Suppressor macrophage treated with lipopolysaccharide for 4 hours (primary cell): ENCODE measurements at regions not wholly inside any gene's neighbourhood (a gene's known extent, or its start where the extent isn't known, plus 50 kb on each side); places are given as distances from the start of the nearest gene placed in this dataset.
"Not testable (repeated sequence)": the region's sequence is repeated elsewhere in the genome, so short reads cannot be mapped to it uniquely, and the experiment has no call there.

Experiments used
- DNase-seq: peaks from one replicate; pipeline ENCODE4 v3.0.0-alpha.2; 2020

GRCh38 chr1:222470252-222470805 is 77.6 kb downstream of the HHIPL2 start:
- not testable (repeated sequence) for DNase-seq

GRCh38 chr1:222466150-222466865 is 81.6 kb downstream of the HHIPL2 start:
- no peak for DNase-seq

DNA sequence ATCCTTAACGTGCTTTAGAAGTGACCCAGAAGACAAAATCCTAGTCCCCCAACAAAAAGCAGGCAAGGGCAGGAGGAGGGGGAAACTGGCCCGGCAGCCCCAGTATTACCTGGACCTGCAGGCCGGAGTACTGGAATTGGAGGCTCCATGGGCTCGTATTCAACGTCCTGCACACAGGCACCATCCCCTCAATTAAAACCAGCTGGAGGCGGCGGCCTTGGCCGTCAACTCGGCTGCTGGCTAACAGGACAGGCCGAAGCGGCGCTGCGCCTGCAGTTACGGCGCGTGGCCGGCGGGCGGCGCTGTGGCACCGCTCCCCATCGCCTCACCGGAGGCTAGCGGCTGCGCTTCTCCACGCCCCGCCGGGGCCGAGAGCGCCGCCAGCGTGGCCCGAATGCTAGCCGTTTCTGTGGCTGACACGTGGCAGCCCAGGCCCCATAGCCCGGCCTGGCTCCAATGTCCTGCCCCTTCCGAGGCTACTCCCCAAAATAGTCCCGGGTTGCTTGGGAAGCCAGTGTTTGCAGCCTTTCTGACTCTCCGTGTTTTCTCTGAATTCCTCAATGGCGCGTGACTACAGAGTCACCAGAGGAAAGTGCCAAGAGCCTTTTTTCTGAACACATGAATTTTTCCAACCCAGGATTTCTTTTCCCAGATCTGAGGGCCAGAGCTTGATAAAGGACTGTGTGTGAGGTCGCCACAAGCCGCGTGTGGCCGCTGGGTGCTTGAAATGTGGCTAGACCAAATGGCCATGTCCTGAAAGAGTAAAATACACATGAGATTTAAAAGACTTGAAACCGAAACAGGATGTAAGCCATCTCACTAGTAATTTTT is 82.5 kb downstream of the HHIPL2 start:
- peak; percentile 98 for DNase-seq

- DNase-seq = peak; percentile 86
Observed at GRCh38 chr1:222464841-222465210, 83.1 kb downstream of the HHIPL2 start.

DNA sequence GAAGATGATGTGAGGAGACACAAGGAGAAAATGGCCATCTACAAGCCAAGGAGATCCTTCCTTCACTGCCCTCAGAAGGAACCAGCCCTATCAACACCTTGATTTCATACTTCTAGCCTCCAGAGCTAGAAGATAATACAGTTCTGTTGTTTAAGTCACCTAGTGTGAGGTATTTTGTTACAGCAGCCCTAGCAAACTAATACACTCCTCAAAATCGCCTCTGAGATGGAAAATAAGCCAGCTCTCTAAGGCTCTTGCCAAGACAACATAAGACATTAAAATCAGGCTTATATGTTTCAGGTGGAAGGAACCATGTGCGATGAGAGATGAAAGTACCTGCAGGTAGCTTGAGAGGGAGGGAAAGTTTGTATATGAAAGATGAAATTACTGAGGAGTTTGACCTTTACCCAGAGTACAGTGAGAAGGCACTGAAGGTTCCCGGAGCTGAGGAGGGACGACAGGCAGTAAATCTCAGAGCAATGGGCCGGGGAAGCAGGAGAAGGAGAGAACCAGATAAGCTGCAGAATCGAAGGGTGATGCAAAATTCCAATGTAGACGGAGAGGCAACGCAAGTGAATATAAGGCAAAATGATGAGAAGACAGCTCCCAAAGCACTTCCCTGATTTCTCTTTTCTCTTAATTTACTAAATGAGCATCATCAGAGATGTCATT is 84.7 kb downstream of the HHIPL2 start:
- no peak for DNase-seq

- DNase-seq = no peak
Observed at GRCh38 chr1:222462601-222463000, 85.3 kb downstream of the HHIPL2 start.

- DNase-seq = no peak
Observed at GRCh38 chr1:222461941-222462340, 86.0 kb downstream of the HHIPL2 start.

- no peak for DNase-seq
Observed at GRCh38 chr1:222459652-222460051, 88.3 kb downstream of the HHIPL2 start.

DNA sequence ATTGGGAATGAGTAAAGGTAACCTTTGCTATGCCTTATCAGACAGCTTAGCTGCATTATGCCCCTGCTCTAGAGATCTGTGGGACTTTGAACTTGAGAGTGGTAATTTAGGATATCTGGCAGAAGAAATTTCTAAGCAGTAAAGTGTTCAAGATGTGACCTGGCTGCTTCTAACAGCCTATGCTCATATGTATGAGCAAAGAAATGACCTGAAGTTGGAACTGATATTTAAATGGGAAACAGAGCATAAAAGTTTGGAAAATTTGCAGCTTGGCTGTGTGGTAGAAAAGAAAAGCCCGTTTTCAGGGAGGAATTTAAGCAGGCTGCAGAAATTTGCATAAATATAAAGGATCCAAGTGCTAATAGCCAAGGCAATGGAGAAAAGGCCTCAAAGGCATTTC is 90.4 kb downstream of the HHIPL2 start:
- DNase-seq = no peak

- DNase-seq = no peak
Observed at GRCh38 chr1:222457084-222457483, 90.8 kb downstream of the HHIPL2 start.

- DNase-seq = peak; percentile 82
Observed at GRCh38 chr1:222455188-222455879, 92.6 kb downstream of the HHIPL2 start.

DNA sequence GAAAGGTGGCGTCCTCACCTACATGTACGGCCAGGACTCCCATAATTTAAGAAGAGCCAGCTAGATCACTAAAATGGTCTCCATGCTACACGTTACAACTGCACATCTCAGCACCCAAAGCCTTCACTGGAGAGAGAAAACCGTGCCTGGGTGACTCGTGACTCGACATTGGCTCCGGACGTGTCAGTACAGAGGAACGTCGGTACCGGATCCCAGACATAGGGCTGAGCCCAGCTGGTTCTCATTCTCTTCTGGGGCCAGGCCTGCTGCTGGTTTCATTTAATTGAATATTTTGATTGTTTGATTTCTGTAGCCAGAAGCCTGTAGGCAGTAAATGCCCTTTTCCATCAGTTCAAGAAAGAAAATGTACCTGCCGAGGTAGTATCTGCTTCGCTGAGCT is 93.1 kb downstream of the HHIPL2 start:
- no peak for DNase-seq

- DNase-seq = no peak
Observed at GRCh38 chr1:222454186-222454585, 93.7 kb downstream of the HHIPL2 start.

- no peak for DNase-seq
Observed at GRCh38 chr1:222452031-222452430, 95.9 kb downstream of the HHIPL2 start.

GRCh38 chr1:222443566-222443965 is 104.3 kb downstream of the HHIPL2 start:
- DNase-seq = no peak

DNA sequence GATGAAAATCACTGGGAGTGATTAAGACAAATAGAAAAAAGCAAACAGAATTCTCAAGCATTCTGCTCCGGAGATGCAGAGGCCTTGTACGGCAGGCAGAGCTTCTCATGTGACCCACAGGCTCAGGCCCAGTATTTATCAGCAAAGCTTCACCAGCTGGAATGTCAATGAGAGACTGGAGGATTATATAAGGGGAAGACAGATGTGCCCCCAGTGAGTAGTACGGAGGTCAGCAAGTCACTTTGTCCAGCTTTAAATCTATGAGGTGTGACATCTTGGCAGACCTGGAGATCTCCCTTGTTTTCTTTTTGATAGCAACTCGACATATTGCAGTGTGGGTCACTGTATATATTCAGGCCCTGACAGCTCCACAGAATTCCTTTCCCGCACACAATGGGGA is 106.8 kb downstream of the HHIPL2 start:
- no peak for DNase-seq

DNA sequence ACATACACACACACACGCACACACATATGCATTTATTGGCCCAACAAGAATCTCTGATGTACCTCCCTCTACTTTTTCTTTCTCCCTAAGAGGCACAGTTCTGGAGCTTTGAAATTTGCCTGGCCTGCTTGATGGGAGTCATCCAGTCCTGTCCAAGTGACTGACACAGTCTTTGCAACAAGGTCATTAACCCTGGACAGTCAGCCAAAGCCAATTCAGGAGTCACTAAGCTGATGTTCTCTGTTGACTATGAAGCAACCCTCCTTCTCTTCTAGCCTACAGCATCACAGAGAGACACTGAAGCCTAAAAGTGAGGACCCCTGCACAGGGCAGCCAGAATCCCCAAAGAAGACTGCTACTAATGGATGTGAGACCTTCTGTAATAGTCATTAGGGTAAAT is 123.1 kb downstream of the HHIPL2 start:
- no peak for DNase-seq

GRCh38 chr1:222421380-222421779 is 126.5 kb downstream of the HHIPL2 start:
- no peak for DNase-seq

DNA sequence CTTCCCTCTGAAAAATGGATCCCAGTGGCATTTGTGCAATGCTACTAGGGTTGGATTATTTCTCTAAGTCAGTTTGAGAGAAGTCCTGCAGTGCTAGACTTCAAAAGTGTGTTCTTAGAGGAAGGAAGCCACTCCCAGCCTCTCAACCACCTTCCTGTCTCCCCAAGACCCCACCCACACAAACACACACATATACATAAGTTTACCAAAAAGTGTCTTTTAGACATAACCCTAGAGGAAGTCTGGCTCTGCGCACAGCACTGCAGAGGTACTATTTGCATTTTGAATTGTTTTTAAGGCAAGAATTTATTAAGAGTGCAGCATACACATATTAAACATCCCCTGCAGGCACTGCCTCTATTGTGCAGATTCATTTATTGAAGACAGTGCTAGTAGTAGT is 127.3 kb downstream of the HHIPL2 start:
- no peak for DNase-seq

GRCh38 chr1:222418654-222419053 is 129.2 kb downstream of the HHIPL2 start:
- DNase-seq = no peak

GRCh38 chr1:222417264-222417663 is 130.6 kb downstream of the HHIPL2 start:
- DNase-seq = peak; percentile 2

DNA sequence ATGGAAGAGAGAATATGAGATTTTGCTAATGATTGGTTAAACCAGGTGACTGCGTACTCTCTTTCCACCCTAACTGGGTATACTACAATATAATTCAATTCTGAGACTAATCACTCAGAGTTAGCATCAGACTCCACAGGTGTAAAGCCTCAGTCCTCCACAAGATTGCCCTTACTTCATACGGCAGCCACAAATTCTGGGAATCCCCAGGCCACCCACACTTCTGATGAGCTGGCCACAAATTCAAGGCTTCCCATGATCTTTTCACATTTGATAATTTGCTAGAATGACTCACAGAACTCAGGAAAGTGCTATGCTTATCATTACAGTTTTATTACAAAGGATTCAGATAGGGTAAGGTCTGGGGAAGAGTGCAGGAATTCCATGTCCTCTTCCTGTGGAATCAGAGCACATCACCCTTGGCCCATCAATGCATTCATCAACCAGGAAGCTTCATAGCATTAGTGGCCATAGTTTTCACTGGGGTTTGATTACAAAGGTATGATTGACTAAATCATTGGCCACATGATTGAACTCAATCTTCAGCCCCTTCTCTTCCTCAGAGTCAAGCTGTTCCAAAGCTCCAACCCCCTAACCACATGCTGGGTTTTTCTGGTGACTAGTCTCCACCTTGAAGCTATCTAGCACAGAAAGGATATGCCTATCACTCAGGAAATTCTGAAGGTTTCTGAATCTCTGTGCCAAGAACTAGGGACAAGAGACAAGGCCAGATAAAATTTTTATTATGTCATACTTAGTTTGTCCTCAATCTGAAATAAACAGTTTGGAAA is 131.7 kb downstream of the HHIPL2 start:
- DNase-seq = no peak
